Kidney tubule cell (primary cell): ENCODE measurements at regions not wholly inside any gene's neighbourhood (a gene's known extent, or its start where the extent isn't known, plus 50 kb on each side); places are given as distances from the start of the nearest gene placed in this dataset.

Source experiments
- DNase-seq: peaks from one replicate; pipeline ENCODE4 v3.0.0-alpha.2; 2018; ENCODE audit warnings: low spot score

- no peak for DNase-seq
Observed at GRCh38 chr10:44198096-44198779, 186.7 kb downstream of the CXCL12 start.

- no peak for DNase-seq
Observed at GRCh38 chr10:44197646-44198045, 187.3 kb downstream of the CXCL12 start.

- no peak for DNase-seq
Observed at GRCh38 chr10:44196336-44196735, 188.6 kb downstream of the CXCL12 start.

GRCh38 chr10:44196008-44196320 lies 188.9 kb downstream of the CXCL12 start:
- no peak for DNase-seq

GRCh38 chr10:44195112-44196007 lies 189.5 kb downstream of the CXCL12 start:
- DNase-seq: peak; percentile 66

GRCh38 chr10:44194435-44194834 lies 190.5 kb downstream of the CXCL12 start:
- DNase-seq: no peak

- DNase-seq: no peak
Observed at GRCh38 chr10:44193567-44194220, 191.2 kb downstream of the CXCL12 start.

- DNase-seq: no peak
Observed at GRCh38 chr10:44193166-44193565, 191.7 kb downstream of the CXCL12 start.

GRCh38 chr10:44192435-44192834 lies 192.5 kb downstream of the CXCL12 start:
- DNase-seq: no peak

GRCh38 chr10:44190541-44190940 lies 194.4 kb downstream of the CXCL12 start:
- no peak for DNase-seq

- no peak for DNase-seq
Observed at GRCh38 chr10:44186821-44187220, 198.1 kb downstream of the CXCL12 start.

- no peak for DNase-seq
Observed at GRCh38 chr10:44186150-44186549, 198.7 kb downstream of the CXCL12 start.

GRCh38 chr10:44185315-44185666 lies 199.6 kb downstream of the CXCL12 start:
- DNase-seq: no peak

GRCh38 chr10:44184633-44185314 lies 200.1 kb downstream of the CXCL12 start:
- DNase-seq: no peak

- DNase-seq: no peak
Observed at GRCh38 chr10:44183667-44184632, 200.9 kb downstream of the CXCL12 start.

GRCh38 chr10:44182909-44183308 lies 202.0 kb downstream of the CXCL12 start:
- no peak for DNase-seq

- peak; percentile 19 for DNase-seq
Observed at GRCh38 chr10:44180321-44181168, 204.4 kb downstream of the CXCL12 start.

- no peak for DNase-seq
Observed at GRCh38 chr10:44178856-44179255, 206.0 kb downstream of the CXCL12 start.

- DNase-seq: no peak
Observed at GRCh38 chr10:44178281-44178680, 206.6 kb downstream of the CXCL12 start.

- DNase-seq: no peak
Observed at GRCh38 chr10:44177610-44178009, 207.3 kb downstream of the CXCL12 start.
